GM23338 (cell line): ENCODE measurements at regions not wholly inside any gene's neighbourhood (a gene's known extent, or its start where the extent isn't known, plus 50 kb on each side); places are given as distances from the start of the nearest gene placed in this dataset.

Experiments used
- ATAC-seq: fragments of 200-7000 bp; cut with Tn5 transposase; 3 replicates; pipeline ENCODE4 v1.9.1; 2020
- DNase-seq: peaks from one replicate; pipeline ENCODE4 v3.0.0-alpha.2; 2015; ENCODE audit warnings: low spot score
- H2AFZ ChIP-seq: fragments of 200-600 bp; sonication (generic); 2 replicates; pipeline ENCODE4 v1.8.0; 2016; ENCODE audit warnings: antibody characterized with exemption, mild to moderate bottlenecking, moderate library complexity
- H3F3A ChIP-seq: fragments of 200-600 bp; sonication (generic); replicated peaks from 2 replicates; pipeline ENCODE4 v1.8.0; 2017; ENCODE audit warnings: antibody characterized with exemption, mixed run types, low read depth
- H3K27ac ChIP-seq: fragments of 200-600 bp; sonication (generic); 2 replicates; pipeline ENCODE4 v1.6.1; 2016; ENCODE audit warnings: low read depth
- H3K27me3 ChIP-seq: fragments of 200-600 bp; sonication (generic); 2 replicates; pipeline ENCODE4 v1.8.0; 2016; ENCODE audit warnings: mild to moderate bottlenecking, mixed run types, moderate library complexity; ENCODE audit not compliant: insufficient read depth
- H3K36me3 ChIP-seq: fragments of 200-600 bp; sonication (generic); 2 replicates; pipeline ENCODE4 v1.8.0; 2016; ENCODE audit warnings: mild to moderate bottlenecking; ENCODE audit not compliant: insufficient read depth
- H3K4me1 ChIP-seq: fragments of 200-600 bp; sonication (generic); 2 replicates; pipeline ENCODE4 v1.8.0; 2016; ENCODE audit warnings: mild to moderate bottlenecking, moderate library complexity; ENCODE audit not compliant: insufficient read depth
- H3K4me2 ChIP-seq: fragments of 200-600 bp; sonication (generic); 2 replicates; pipeline ENCODE4 v1.7.1; 2017; ENCODE audit warnings: mixed run types
- H3K4me3 ChIP-seq: fragments of 200-600 bp; sonication (generic); 2 replicates; pipeline ENCODE4 v1.6.1; 2016; ENCODE audit warnings: mixed run types
- H3K79me2 ChIP-seq: fragments of 200-600 bp; sonication (generic); replicated peaks from 2 replicates; pipeline ENCODE4 v1.8.0; 2017; ENCODE audit warnings: mild to moderate bottlenecking; ENCODE audit not compliant: insufficient read depth
- H3K9me2 ChIP-seq: fragments of 200-600 bp; sonication (generic); 2 replicates; pipeline ENCODE4 v1.8.0; 2017; ENCODE audit not compliant: insufficient read depth
- H4K20me1 ChIP-seq: fragments of 200-600 bp; sonication (generic); replicated peaks from 2 replicates; pipeline ENCODE4 v1.8.0; 2017; ENCODE audit warnings: mild to moderate bottlenecking; ENCODE audit not compliant: insufficient read depth
- H3K27ac Mint-ChIP-seq: 2 replicates; pipeline ENCODE4 v1.8.0; 2020; ENCODE audit warnings: inconsistent platforms, mild to moderate bottlenecking, moderate library complexity, mixed read lengths
- H3K27me3 Mint-ChIP-seq: 3 replicates; pipeline ENCODE4 v1.8.0; 2022; ENCODE audit warnings: low read depth, mild to moderate bottlenecking, moderate library complexity, mixed read lengths, inconsistent platforms; ENCODE audit not compliant: insufficient read depth, poor library complexity
- H3K36me3 Mint-ChIP-seq: 3 replicates; pipeline ENCODE4 v1.8.0; 2021; ENCODE audit warnings: low read depth, mild to moderate bottlenecking, inconsistent platforms, moderate library complexity, mixed read lengths
- H3K4me1 Mint-ChIP-seq: 3 replicates; pipeline ENCODE4 v1.8.0; 2020; ENCODE audit warnings: mild to moderate bottlenecking, inconsistent platforms, mixed read lengths
- H3K4me3 Mint-ChIP-seq: 3 replicates; pipeline ENCODE4 v1.8.0; 2021; ENCODE audit warnings: moderate library complexity, mild to moderate bottlenecking, inconsistent platforms, mixed read lengths
- H3K9me3 Mint-ChIP-seq: 3 replicates; pipeline ENCODE4 v1.8.0; 2020; ENCODE audit warnings: moderate library complexity, mild to moderate bottlenecking, inconsistent platforms, mixed read lengths
- CREB1 ChIP-seq: fragments of 250-450 bp; sonication (Bioruptor Pico); IDR thresholded peaks from 2 replicates; pipeline ENCODE4 v1.5.0; 2020; ENCODE audit warnings: low read depth, mild to moderate bottlenecking, moderate library complexity
- CTCF ChIP-seq, 2 experiments: fragments of 200-600 bp in 1 of 2; sonication (generic) in 1 of 2; conservative IDR thresholded peaks; 2 replicates each; pipeline versions ENCODE4 v1.5.1 to v1.6.1; 2016 to 2017; ENCODE audit warnings: antibody characterized with exemption in 2 of 2, low read depth in 2 of 2, mild to moderate bottlenecking in 2 of 2, moderate library complexity in 1 of 2
- ETS1 ChIP-seq: IDR thresholded peaks from 2 replicates; pipeline ENCODE4 v1.6.1; 2016; ENCODE audit warnings: antibody characterized with exemption
- EZH2 ChIP-seq: fragments of 200-600 bp; sonication (generic); IDR thresholded peaks from one replicate; pipeline ENCODE4 v1.8.0; 2017; ENCODE audit warnings: antibody characterized with exemption, mild to moderate bottlenecking, low read depth; ENCODE audit not compliant: unreplicated experiment
- NANOG ChIP-seq: IDR thresholded peaks from 2 replicates; pipeline ENCODE4 v1.6.1; 2016; ENCODE audit warnings: antibody characterized with exemption, borderline replicate concordance
- REST ChIP-seq: IDR thresholded peaks from one replicate; pipeline ENCODE4 v1.6.1; 2018; ENCODE audit warnings: antibody characterized with exemption; ENCODE audit not compliant: unreplicated experiment
- ZNF114 ChIP-seq: fragments of 250-450 bp; sonication (Bioruptor Pico); IDR thresholded peaks from 2 replicates; pipeline ENCODE4 v1.5.0; 2020; ENCODE audit warnings: mild to moderate bottlenecking, moderate library complexity
- ZNF331 ChIP-seq: fragments of 250-450 bp; sonication (Bioruptor Pico); IDR thresholded peaks from 2 replicates; pipeline ENCODE4 v1.5.0; 2020; ENCODE audit warnings: low read depth, mild to moderate bottlenecking, moderate library complexity

- TF ChIP-seq CTCF (conservative IDR thresholded peaks at IDR 0.05; ENCODE audit: low read depth in 2 of 2) = no peak
- TF ChIP-seq CREB1 = no peak
- no peak for TF ChIP-seq REST
- TF ChIP-seq EZH2 = no peak
Measured at GRCh38 chr1:87568005-87568404, 239.3 kb downstream of the LMO4 start (continued).

- Histone ChIP-seq H4K20me1 (no peaks in the 10 kb centered on the region), H3K9me2 (no peaks in the 10 kb centered on the region), H3K27ac (no peak overlapping the region), H3K4me2 (no peak overlapping the region), H2AFZ (no peak overlapping the region), H3K36me3 (no peaks in the 10 kb centered on the region), H3K4me1 (no peaks in the 10 kb centered on the region), H3K27me3 (no peaks in the 10 kb centered on the region), H3K4me3 (no peak overlapping the region), H3F3A (no peaks in the 10 kb centered on the region), H3K79me2 (no peaks in the 10 kb centered on the region)
- Mint-ChIP-seq H3K4me3 (no peak overlapping the region), H3K36me3 (no peaks in the 10 kb centered on the region), H3K4me1 (no peaks in the 10 kb centered on the region), H3K27me3 (no peaks in the 10 kb centered on the region), H3K27ac (no peak overlapping the region), H3K9me3 (no peaks in the 10 kb centered on the region)
- no peak for TF ChIP-seq NANOG
- TF ChIP-seq ZNF114 (CRISPR knock-in tag) = no peak
- TF ChIP-seq ZNF331 (CRISPR knock-in tag) = no peak
- TF ChIP-seq CTCF (conservative IDR thresholded peaks at IDR 0.05; ENCODE audit: low read depth in 2 of 2) = no peak
- no peak for TF ChIP-seq EZH2
- no peak for TF ChIP-seq ETS1
- ATAC-seq (no peak), DNase-seq (no peak)
Measured at GRCh38 chr1:87568911-87569310, 240.2 kb downstream of the LMO4 start.
